Glomerular visceral epithelial cell (primary cell): ENCODE measurements at regions not wholly inside any gene's neighbourhood (a gene's known extent, or its start where the extent isn't known, plus 50 kb on each side); places are given as distances from the start of the nearest gene placed in this dataset.

Experiments used
- DNase-seq: peaks from one replicate; pipeline ENCODE4 v3.0.0-alpha.2; 2016; ENCODE audit errors: extremely low spot score

GRCh38 chr13:42658019-42658418 lies 84.1 kb downstream of the TNFSF11 start:
- no peak for DNase-seq

GRCh38 chr13:42660333-42660965 lies 86.5 kb downstream of the TNFSF11 start:
- no peak for DNase-seq

GRCh38 chr13:42667638-42668037 lies 93.7 kb downstream of the TNFSF11 start:
- DNase-seq = no peak

- no peak for DNase-seq
Measured at GRCh38 chr13:42671502-42671901, 97.5 kb downstream of the TNFSF11 start.

GRCh38 chr13:42673677-42674076 lies 99.7 kb downstream of the TNFSF11 start:
- no peak for DNase-seq

GRCh38 chr13:42680748-42681147 lies 100.6 kb upstream of the FAM216B start:
- DNase-seq = no peak

- DNase-seq = no peak
Measured at GRCh38 chr13:42681326-42682100, 99.9 kb upstream of the FAM216B start.

- no peak for DNase-seq
Measured at GRCh38 chr13:42684226-42684625, 97.2 kb upstream of the FAM216B start.

GRCh38 chr13:42685751-42686150 lies 95.6 kb upstream of the FAM216B start:
- no peak for DNase-seq

GRCh38 chr13:42686165-42686564 lies 95.2 kb upstream of the FAM216B start:
- DNase-seq = no peak

- DNase-seq = no peak
Measured at GRCh38 chr13:42688821-42689220, 92.6 kb upstream of the FAM216B start.

- DNase-seq = peak; percentile 73
Measured at GRCh38 chr13:42696191-42696590, 85.2 kb upstream of the FAM216B start.

- DNase-seq = no peak
Measured at GRCh38 chr13:42699912-42700311, 81.5 kb upstream of the FAM216B start.

GRCh38 chr13:42702716-42703115 lies 78.7 kb upstream of the FAM216B start:
- DNase-seq = no peak

- no peak for DNase-seq
Measured at GRCh38 chr13:42703740-42704139, 77.6 kb upstream of the FAM216B start.

GRCh38 chr13:42706286-42706685 lies 75.1 kb upstream of the FAM216B start:
- DNase-seq = no peak

GRCh38 chr13:42707048-42707447 lies 74.3 kb upstream of the FAM216B start:
- no peak for DNase-seq

- DNase-seq = peak; percentile 9
Measured at GRCh38 chr13:42707586-42707985, 73.8 kb upstream of the FAM216B start.

GRCh38 chr13:42708391-42708790 lies 73.0 kb upstream of the FAM216B start:
- no peak for DNase-seq

- DNase-seq = no peak
Measured at GRCh38 chr13:42709276-42709675, 72.1 kb upstream of the FAM216B start.

GRCh38 chr13:42715909-42716308 lies 65.5 kb upstream of the FAM216B start:
- DNase-seq = no peak

- no peak for DNase-seq
Measured at GRCh38 chr13:42717176-42717575, 64.2 kb upstream of the FAM216B start.

- peak; percentile 65 for DNase-seq
Measured at GRCh38 chr13:42720113-42720857, 61.1 kb upstream of the FAM216B start.
